Epidermal melanocyte (primary cell): ENCODE measurements at regions not wholly inside any gene's neighbourhood (a gene's known extent, or its start where the extent isn't known, plus 50 kb on each side); places are given as distances from the start of the nearest gene placed in this dataset.
"Not testable (repeated sequence)": the region's sequence is repeated elsewhere in the genome, so short reads cannot be mapped to it uniquely, and the experiment has no call there.

ENCODE experiments used
- DNase-seq: peaks from one replicate; pipeline ENCODE4 v3.0.0; 2011; ENCODE audit warnings: low spot score; ENCODE audit not compliant: insufficient read length

- no peak for DNase-seq
Observed at GRCh38 chr2:16908656-16909055, 243.0 kb upstream of the CYRIA start.

GRCh38 chr2:16907645-16908282, 242.1 kb upstream of the CYRIA start:
- no peak for DNase-seq

DNA sequence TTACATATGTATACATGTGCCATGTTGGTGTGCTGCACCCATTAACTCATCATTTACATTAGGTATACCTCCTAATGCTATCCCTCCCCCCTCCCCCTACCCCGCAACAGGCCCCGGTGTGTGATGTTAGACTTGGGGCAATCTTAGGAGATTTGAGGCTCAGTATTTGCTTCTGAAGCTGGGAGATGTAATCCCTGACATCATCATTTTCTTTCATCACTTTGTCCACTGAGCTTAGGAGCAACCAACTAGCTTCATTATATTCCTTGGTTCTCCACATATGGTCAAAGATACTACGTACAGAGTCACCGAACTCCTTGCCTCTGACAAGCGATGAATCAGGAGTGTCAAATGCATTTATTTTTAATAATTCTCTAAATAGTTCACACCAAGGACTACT, 239.7 kb upstream of the CYRIA start:
- not testable (repeated sequence) for DNase-seq

- no peak for DNase-seq
Observed at GRCh38 chr2:16900405-16901025, 234.9 kb upstream of the CYRIA start.

GRCh38 chr2:16899958-16900357, 234.3 kb upstream of the CYRIA start:
- DNase-seq, result no peak

GRCh38 chr2:16890081-16890480, 224.4 kb upstream of the CYRIA start:
- DNase-seq, result no peak

- DNase-seq, result no peak
Observed at GRCh38 chr2:16885027-16885426, 219.4 kb upstream of the CYRIA start.

GRCh38 chr2:16882706-16883105, 217.1 kb upstream of the CYRIA start:
- DNase-seq, result no peak

- no peak for DNase-seq
Observed at GRCh38 chr2:16881122-16881521, 215.5 kb upstream of the CYRIA start.

GRCh38 chr2:16871411-16871810, 205.8 kb upstream of the CYRIA start:
- DNase-seq, result no peak

DNA sequence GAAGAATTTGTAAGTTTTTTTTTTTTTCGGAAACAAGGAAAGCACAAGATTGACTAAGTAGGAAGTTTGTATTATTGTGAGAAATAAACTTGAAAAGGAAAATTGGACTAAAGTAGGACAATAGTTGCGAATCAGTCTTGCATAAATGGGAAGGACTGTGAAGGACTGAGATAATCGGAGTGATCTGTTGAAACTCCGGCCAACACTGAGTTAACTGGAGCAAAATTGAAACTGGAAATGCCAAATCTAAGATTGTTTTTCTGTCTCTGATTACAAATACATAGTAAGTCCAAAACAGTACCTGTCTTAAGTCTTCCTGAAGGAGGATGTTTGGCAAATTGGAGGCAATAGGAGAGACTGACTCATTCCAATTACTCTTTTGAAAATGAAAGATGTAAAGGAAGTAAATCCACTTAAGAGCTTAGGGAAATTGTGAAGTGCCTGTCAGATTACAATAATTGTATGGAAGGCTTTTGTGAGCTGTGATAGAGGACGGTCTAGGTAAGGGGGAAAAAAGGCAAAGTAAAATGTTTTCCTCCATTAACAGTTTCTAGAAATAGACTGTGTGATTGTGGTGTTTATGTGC, 204.9 kb upstream of the CYRIA start:
- DNase-seq, result no peak

GRCh38 chr2:16869711-16870110, 204.1 kb upstream of the CYRIA start:
- no peak for DNase-seq

GRCh38 chr2:16862471-16862870, 196.8 kb upstream of the CYRIA start:
- DNase-seq, result no peak

GRCh38 chr2:16861530-16861929, 195.9 kb upstream of the CYRIA start:
- no peak for DNase-seq

GRCh38 chr2:16861111-16861510, 195.5 kb upstream of the CYRIA start:
- no peak for DNase-seq

DNA sequence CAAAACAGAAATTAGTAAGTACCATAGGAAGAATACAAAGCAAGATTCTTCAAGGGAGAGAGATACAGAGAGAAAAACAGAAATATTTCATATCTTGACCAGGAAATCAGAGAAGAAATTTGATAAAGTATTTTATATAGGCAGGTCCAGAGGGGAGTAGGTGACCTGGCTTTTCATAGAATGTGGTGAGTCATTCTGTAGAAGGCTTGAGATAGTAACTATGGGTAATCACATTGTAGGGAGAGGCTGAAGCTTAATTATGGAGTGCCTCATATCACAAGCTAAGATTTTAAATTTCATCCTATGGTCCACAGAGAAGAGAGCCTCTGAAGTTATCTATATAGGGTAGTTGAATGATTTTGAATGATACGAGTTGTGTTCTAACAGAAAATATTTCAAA, 195.0 kb upstream of the CYRIA start:
- no peak for DNase-seq

- no peak for DNase-seq
Observed at GRCh38 chr2:16855183-16855582, 189.5 kb upstream of the CYRIA start.

- DNase-seq, result no peak
Observed at GRCh38 chr2:16853088-16853487, 187.5 kb upstream of the CYRIA start.

DNA sequence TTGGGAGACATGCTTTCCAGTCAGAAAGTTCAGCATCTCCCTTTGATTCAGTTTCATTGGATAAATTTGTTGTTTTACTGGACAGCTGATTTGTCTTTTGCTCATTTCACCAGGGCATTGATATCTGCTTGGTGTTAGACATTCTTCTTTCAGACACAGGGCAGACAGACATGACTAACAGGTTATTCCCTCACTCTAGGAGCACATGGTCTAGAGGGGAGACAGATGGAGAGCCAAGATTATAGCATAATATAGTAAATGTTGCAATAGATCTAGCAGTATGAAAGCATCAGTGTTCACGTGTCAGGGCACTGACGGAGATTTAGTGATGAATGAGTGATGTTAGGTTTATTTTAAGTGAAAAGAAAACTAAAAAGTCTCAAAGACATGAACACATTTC, 187.0 kb upstream of the CYRIA start:
- DNase-seq, result no peak

- DNase-seq, result no peak
Observed at GRCh38 chr2:16851126-16851525, 185.5 kb upstream of the CYRIA start.

DNA sequence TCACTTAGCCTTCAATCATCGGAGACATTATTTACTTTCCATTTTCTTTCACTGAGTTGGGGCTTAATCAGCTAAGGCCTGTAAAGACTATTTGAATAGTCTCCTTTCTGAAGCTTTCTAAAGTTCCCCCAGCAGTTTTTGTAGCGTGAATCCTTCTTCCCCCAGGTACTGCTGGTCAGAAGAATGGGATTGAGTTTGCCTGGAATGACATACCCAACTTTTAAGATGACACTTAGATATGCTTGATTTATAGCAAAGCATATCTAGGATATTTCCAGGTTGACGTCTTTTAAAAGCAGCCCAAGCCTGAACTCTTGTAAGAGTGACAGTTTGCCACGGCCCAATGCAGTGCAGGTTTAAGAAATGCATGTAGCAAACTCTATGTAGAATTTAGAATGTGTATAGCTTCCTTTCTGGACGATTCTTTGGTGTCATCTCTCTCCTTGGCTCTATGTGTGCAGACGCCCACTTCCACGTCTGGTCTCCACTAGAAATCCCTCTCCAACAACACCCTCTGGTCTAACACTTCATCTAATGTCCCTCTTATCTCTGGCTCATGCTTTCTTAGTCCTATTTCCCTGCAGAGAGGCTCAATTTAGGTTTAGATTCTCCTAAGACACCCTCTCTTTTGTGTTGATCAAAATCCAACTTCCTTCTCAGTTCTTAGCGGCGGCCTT, 175.0 kb upstream of the CYRIA start:
- no peak for DNase-seq

GRCh38 chr2:16832910-16833309, 167.3 kb upstream of the CYRIA start:
- DNase-seq, result no peak

GRCh38 chr2:16828828-16829160, 163.2 kb upstream of the CYRIA start:
- no peak for DNase-seq
